Endothelial cell of umbilical vein (primary cell): ENCODE measurements at regions not wholly inside any gene's neighbourhood (a gene's known extent, or its start where the extent isn't known, plus 50 kb on each side); places are given as distances from the start of the nearest gene placed in this dataset.

Experiments used
- BruUV-seq: library from RNA; stranded (reverse); fragments of 400-500 nt; replicated peaks from 2 replicates; lab custom pipeline; 2021; lab: Mats Ljungman, UMichigan
- CTCF ChIA-PET: fragments of 300-600, 350-600 bp; sonication (Branson Sonifier 250); formaldehyde crosslinking; loops from one replicate; lab custom pipeline; 2021; ENCODE audit warnings: antibody characterized with exemption, inconsistent platforms; lab: Charles Lee
- POLR2A ChIA-PET: fragments of 300-600, 350-600 bp; sonication (Branson Sonifier 250); formaldehyde crosslinking; loops from one replicate; lab custom pipeline; 2021; ENCODE audit warnings: antibody characterized with exemption, inconsistent platforms; lab: Charles Lee
- DNase-seq: peaks from one replicate; pipeline ENCODE4 v3.0.0-alpha.2; 2011; ENCODE audit warnings: low read depth, low spot score
- FAIRE-seq: peaks from 2 replicates; lab custom pipeline; 2011; peaks lifted over from hg19 to GRCh38; lab: Jason Lieb, UNC
- H2AFZ ChIP-seq: 2 replicates; pipeline ENCODE4 v1.6.0; 2012; ENCODE audit warnings: low read depth, low read length, control low read depth, inconsistent platforms
- H3K27ac ChIP-seq: 2 replicates; pipeline ENCODE4 v1.5.1; 2011; ENCODE audit warnings: low read depth, mild to moderate bottlenecking, control low read depth, low read length, moderate library complexity; ENCODE audit not compliant: insufficient read depth
- H3K27me3 ChIP-seq, 2 experiments: 2 replicates each; pipeline versions ENCODE4 v1.6.0 to v1.6.1; 2011; ENCODE audit warnings: low read length in 2 of 2, mixed read lengths in 1 of 2; ENCODE audit not compliant: control insufficient read depth in 2 of 2, insufficient read depth in 2 of 2
- H3K36me3 ChIP-seq, 2 experiments: 2 replicates in 1 of 2; 3 replicates in 1 of 2; pipeline ENCODE4 v1.5.1; 2011; ENCODE audit warnings: low read length in 2 of 2, mild to moderate bottlenecking in 1 of 2, moderate library complexity in 1 of 2; ENCODE audit not compliant: control insufficient read depth in 2 of 2, insufficient read depth in 2 of 2; ENCODE audit errors: extremely low read depth in 1 of 2
- H3K4me1 ChIP-seq: 3 replicates; pipeline ENCODE4 v1.5.1; 2011; ENCODE audit warnings: mild to moderate bottlenecking, low read length; ENCODE audit not compliant: control insufficient read depth, insufficient read depth; ENCODE audit errors: extremely low read depth
- H3K4me2 ChIP-seq: 2 replicates; pipeline ENCODE4 v1.6.1; 2011; ENCODE audit warnings: low read length, control low read depth, mixed read lengths; ENCODE audit not compliant: insufficient read depth
- H3K4me3 ChIP-seq, 3 experiments: fragments of 200-600 bp in 1 of 3; sonication (generic), shearing (Covaris generic) in 1 of 3; replicated peaks in 1 of 3; 2 replicates each; pipeline ENCODE4 v1.5.1; 2011 to 2016; ENCODE audit warnings: control low read depth in 3 of 3, low read length in 3 of 3, mild to moderate bottlenecking in 2 of 3, inconsistent platforms in 1 of 3, low read depth in 1 of 3, moderate library complexity in 1 of 3; ENCODE audit not compliant: insufficient read depth in 1 of 3
- H3K79me2 ChIP-seq: 2 replicates; pipeline ENCODE4 v1.6.0; 2012; ENCODE audit warnings: low read length, inconsistent platforms; ENCODE audit not compliant: control insufficient read depth, insufficient read depth
- H3K9ac ChIP-seq: replicated peaks from 2 replicates; pipeline ENCODE3; 2011; ENCODE audit warnings: low read length, control low read depth; ENCODE audit not compliant: insufficient read depth; ENCODE audit errors: extremely low read depth
- H3K9me1 ChIP-seq: replicated peaks from 3 replicates; pipeline ENCODE4 v1.6.0; 2011; ENCODE audit warnings: mild to moderate bottlenecking, low read length; ENCODE audit not compliant: control insufficient read depth, insufficient read depth; ENCODE audit errors: extremely low read depth
- H3K9me3 ChIP-seq: replicated peaks from 2 replicates; pipeline ENCODE4 v1.5.1; 2012; ENCODE audit warnings: low read length, inconsistent platforms; ENCODE audit not compliant: control insufficient read depth, insufficient read depth
- H4K20me1 ChIP-seq: replicated peaks from 2 replicates; pipeline ENCODE3; 2011; ENCODE audit warnings: mild to moderate bottlenecking, low read length; ENCODE audit not compliant: control insufficient read depth, insufficient read depth; ENCODE audit errors: extremely low read depth
- CTCF ChIP-seq, 2 donors: IDR thresholded peaks; 1 replicate in 1 of 2; 2 replicates in 1 of 2; pipeline ENCODE4 v1.5.1; 2011; ENCODE audit warnings: low read length in 2 of 2, mild to moderate bottlenecking in 2 of 2, moderate library complexity in 2 of 2, control low read depth in 1 of 2, inconsistent platforms in 1 of 2, low read depth in 1 of 2; ENCODE audit not compliant: insufficient read depth in 1 of 2; ENCODE audit errors: extremely low read depth in 1 of 2
- EZH2 ChIP-seq: IDR thresholded peaks from 2 replicates; pipeline ENCODE4 v1.6.1; 2012; ENCODE audit warnings: borderline replicate concordance, low read depth, mild to moderate bottlenecking, moderate library complexity, low read length, inconsistent platforms; ENCODE audit not compliant: severe bottlenecking
- FOS ChIP-seq: IDR thresholded peaks from 2 replicates; pipeline ENCODE4 v1.6.1; 2011; ENCODE audit warnings: mild to moderate bottlenecking, low read length, moderate library complexity, borderline replicate concordance; ENCODE audit not compliant: insufficient read depth
- GATA2 ChIP-seq: IDR thresholded peaks from 2 replicates; pipeline ENCODE4 v1.7.0; 2011; ENCODE audit warnings: low read depth, mild to moderate bottlenecking, moderate library complexity, mixed read lengths, low read length; ENCODE audit not compliant: insufficient read length, insufficient read depth
- JUN ChIP-seq: IDR thresholded peaks from 2 replicates; pipeline ENCODE4 v1.6.1; 2011; ENCODE audit warnings: borderline replicate concordance, low read depth; ENCODE audit not compliant: insufficient read length, insufficient read depth
- MAX ChIP-seq: IDR thresholded peaks from 2 replicates; pipeline ENCODE4 v1.6.1; 2011; ENCODE audit not compliant: insufficient read depth, insufficient read length
- MYC ChIP-seq: IDR thresholded peaks from one replicate; pipeline ENCODE4 v1.6.1; 2011; ENCODE audit warnings: mild to moderate bottlenecking, low read depth, low read length
- POLR2A ChIP-seq: IDR thresholded peaks from 2 replicates; pipeline ENCODE4 v1.6.1; 2012; ENCODE audit warnings: low read depth, mild to moderate bottlenecking, control low read depth, low read length
- POLR2AphosphoS5 ChIP-seq: IDR thresholded peaks from 2 replicates; pipeline ENCODE4 v1.6.1; 2012; ENCODE audit warnings: low read depth, mild to moderate bottlenecking, control low read depth, low read length, moderate library complexity; ENCODE audit not compliant: insufficient read depth
- dilution Hi-C: fragments of 300-500 bp; cut with MboI; formaldehyde crosslinking; loops from one replicate; pipeline ENCODE4 v1.15.0; 2019; ENCODE audit warnings: low sequenced_read_pairs; ENCODE audit not compliant: extremely low pct_ligation_motif_present
- intact Hi-C: fragments of 100-400 bp; cut with micrococcal nuclease; formaldehyde crosslinking; loops from one replicate; pipeline ENCODE4 v1.10.0; 2022

GRCh38 chrX:16319929-16320328 is 152.6 kb downstream of the MAGEB17 start:
- dilution Hi-C loops (no loop called here), intact Hi-C loops (no loop called here)
- Histone ChIP-seq H3K27ac (no peak overlapping the region), H3K79me2 (no peaks in the 10 kb centered on the region), H3K4me3 (no peak overlapping the region), H3K4me2 (no peak overlapping the region), H3K9me1 (no peaks in the 10 kb centered on the region), H3K4me1 (no peaks in the 10 kb centered on the region), H3K36me3 (no peaks in the 10 kb centered on the region), H3K9me3 (no peaks in the 10 kb centered on the region), H3K27me3 (no peaks in the 10 kb centered on the region), H3K9ac (no peak overlapping the region), H2AFZ (no peak overlapping the region), H4K20me1 (no peaks in the 10 kb centered on the region)
- BruUV-seq, result no TSS peak
- FAIRE-seq (no peak), DNase-seq (no peak)
- POLR2A ChIA-PET, result no interaction called here
- TF ChIP-seq POLR2A, result no peak
- TF ChIP-seq FOS, result no peak
- TF ChIP-seq CTCF (IDR thresholded peaks at IDR 0.05; ENCODE audit: extremely low read depth in 1 of 2, insufficient read depth in 1 of 2, low read depth in 1 of 2, low read length in 2 of 2), result no peak
- TF ChIP-seq MAX, result no peak
- no peak for TF ChIP-seq GATA2
- no peak for TF ChIP-seq JUN
- no peak for TF ChIP-seq POLR2AphosphoS5
- no peak for TF ChIP-seq MYC
- no peak for TF ChIP-seq EZH2
- CTCF ChIA-PET, result no interaction called here
